ENCODE measurements at regions not wholly inside any gene's neighbourhood (a gene's known extent, or its start where the extent isn't known, plus 50 kb on each side); places are given as distances from the start of the nearest gene placed in this dataset.
"Not testable (repeated sequence)": the region's sequence is repeated elsewhere in the genome, so short reads cannot be mapped to it uniquely, and the experiment has no call there.

DNA sequence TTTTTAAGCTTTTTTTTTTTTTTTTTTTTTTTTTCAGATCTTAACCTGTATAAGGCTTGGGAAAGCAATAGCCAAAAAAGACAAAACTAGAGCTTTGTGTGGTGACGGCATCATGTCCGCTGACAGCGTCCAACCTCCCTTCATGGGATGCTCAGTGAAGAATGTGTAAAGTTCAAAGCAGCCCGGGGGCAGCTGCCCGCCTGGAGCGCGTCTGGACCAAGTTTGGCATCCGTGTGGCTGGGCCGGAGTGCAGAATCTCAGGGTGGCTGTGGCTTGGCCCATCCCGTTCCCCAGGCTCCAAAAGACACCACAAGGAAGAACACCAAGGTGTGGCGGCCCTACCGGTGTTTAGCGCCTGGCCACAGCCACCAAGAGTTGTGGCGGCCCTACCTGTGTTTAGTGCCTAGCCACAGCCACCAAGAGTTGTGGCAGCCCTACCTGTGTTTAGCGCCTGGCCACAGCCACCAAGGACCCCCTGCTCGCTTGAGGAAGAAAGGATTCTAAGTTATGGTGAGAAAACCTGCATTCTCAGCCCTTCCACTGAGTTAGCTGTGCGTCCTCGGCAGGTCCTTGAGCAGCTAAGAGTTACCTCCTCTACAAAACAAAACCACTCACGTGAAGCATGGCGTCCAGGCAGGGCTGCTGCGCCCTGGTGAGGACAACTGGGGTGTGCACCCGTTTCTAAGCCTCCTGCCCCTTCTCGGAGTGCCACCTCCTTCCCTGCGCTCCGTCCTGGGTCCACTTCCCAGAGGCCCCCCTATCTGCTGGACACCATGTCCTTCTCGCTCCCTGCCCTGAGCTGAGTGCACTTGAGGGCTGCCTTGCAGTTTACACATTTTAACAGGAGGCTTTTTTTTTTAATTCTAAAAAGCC is 103.6 kb upstream of the SALL3 start:
- no peak for DNase-seq

- no peak for DNase-seq
These were observed 102.8 kb upstream of the SALL3 start for GRCh38 chr18:78876868-78877267.

GRCh38 chr18:78878335-78878734 is 101.3 kb upstream of the SALL3 start:
- DNase-seq, result no peak

GRCh38 chr18:78879072-78879883 is 100.3 kb upstream of the SALL3 start:
- not testable (repeated sequence) for DNase-seq

DNA sequence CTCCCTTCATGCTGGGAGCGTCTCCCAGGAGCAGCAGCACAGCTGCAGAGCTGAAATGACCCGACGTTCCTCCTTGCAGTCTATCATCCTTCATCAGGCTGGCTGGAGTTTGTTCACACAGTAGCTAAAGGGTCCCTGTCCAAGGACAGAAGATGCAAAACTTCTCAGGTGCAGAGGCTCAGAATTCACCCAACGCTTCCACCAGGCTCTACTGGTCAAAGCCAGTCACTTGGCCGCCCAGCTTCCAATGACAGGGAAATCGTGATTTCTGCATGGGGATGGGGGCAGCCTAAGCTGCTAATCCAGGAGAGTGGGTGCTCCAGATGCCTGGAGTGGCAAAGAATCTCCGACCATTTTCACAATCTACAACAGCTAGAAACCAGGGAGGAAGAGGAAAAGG is 97.0 kb upstream of the SALL3 start:
- no peak for DNase-seq

- no peak for DNase-seq
These were observed 96.1 kb upstream of the SALL3 start for GRCh38 chr18:78883501-78883900.

GRCh38 chr18:78884502-78884901 is 95.1 kb upstream of the SALL3 start:
- no peak for DNase-seq

DNA sequence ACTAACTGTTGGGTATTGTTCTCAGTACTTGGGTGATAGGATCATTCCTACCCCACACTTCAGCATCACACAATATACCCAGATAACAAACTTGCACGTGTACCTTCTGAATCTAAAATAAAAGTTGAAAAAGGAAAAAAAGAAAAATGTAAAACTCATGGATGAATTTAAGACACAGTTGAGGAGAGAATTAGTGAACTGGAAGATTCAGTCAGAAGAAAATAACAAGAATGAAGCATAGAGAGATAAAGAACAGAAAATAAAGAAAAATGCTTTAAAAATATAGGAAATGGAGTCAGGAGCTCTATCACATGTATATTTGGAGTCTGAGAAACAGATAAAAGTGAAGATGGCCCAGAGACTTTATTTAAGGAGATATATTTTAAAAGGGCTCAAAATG is 90.4 kb upstream of the SALL3 start:
- DNase-seq, result no peak

DNA sequence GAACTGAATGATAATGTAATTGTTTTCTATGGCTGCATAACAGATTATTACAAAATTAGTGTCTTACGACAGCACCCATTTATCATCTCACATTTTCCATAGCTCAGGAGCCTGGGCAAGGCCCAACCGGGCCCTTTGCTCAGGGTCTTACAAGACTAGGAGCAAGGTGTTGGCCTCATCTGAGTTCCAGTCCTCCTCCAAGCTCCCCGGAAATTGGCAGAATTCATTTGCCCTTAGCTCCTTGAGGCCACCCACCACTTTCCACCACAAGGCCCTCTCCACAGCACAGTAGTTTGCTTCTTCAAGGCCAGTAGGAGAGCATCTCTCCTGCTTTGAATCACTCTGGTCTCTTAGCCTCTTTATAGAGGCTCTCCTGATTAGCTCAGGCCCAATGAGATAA is 89.2 kb upstream of the SALL3 start:
- no peak for DNase-seq

- DNase-seq, result no peak
These were observed 88.3 kb upstream of the SALL3 start for GRCh38 chr18:78891185-78891762.

- no peak for DNase-seq
These were observed 87.4 kb upstream of the SALL3 start for GRCh38 chr18:78892177-78892576.

- no peak for DNase-seq
These were observed 86.9 kb upstream of the SALL3 start for GRCh38 chr18:78892721-78893120.

- DNase-seq, result no peak
These were observed 86.2 kb upstream of the SALL3 start for GRCh38 chr18:78893281-78894032.

DNA sequence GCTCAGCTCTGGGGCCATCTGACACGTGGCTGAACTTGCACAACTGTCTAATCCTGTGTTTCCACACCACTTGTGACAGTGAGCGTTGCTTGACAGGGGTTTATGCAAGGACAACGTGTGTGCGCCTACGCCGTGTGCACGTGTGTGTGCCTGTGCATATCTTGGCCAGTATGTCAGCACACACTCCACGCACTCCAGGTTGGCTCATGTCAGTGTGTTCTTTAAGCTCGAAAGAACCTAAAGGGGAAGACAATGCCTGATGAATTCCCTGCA is 85.6 kb upstream of the SALL3 start:
- DNase-seq, result no peak

DNA sequence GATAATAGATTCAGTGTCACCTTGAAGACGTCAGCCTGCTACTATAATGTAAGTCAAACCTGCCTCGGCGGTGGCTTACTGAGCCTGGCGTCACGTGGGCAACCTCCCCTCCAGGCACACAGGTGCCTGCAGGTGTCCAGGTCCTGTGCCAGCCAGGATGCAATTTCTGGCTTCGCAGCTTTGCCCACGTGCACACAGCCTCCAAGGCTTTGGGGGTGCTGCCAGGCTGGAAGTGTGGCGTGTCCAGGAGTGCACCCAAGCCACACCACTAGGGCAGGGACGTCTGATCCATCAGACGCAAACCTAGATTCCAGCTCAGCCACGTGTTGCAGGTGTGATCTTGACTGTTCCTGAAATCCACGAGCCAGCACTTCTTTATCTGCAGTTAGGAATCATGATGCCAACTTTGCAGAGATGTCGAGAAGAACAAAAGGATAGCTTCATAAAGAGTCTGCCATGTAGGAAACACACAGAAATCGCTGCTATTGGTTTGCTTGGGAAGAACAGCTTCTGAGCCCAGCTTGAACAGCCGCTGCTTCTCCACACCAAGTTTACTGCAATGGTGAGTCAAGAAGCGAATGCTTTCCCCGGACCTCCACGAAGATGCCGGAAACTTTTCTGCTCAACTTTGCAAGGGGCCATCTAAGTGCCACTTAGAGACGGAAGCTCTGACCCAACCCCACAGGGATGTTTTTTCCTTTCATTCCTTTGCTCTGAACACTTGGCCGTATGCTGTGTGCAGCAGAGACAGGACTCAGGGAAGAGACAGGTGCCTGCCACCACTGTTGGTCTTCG is 84.2 kb upstream of the SALL3 start:
- DNase-seq, result no peak

DNA sequence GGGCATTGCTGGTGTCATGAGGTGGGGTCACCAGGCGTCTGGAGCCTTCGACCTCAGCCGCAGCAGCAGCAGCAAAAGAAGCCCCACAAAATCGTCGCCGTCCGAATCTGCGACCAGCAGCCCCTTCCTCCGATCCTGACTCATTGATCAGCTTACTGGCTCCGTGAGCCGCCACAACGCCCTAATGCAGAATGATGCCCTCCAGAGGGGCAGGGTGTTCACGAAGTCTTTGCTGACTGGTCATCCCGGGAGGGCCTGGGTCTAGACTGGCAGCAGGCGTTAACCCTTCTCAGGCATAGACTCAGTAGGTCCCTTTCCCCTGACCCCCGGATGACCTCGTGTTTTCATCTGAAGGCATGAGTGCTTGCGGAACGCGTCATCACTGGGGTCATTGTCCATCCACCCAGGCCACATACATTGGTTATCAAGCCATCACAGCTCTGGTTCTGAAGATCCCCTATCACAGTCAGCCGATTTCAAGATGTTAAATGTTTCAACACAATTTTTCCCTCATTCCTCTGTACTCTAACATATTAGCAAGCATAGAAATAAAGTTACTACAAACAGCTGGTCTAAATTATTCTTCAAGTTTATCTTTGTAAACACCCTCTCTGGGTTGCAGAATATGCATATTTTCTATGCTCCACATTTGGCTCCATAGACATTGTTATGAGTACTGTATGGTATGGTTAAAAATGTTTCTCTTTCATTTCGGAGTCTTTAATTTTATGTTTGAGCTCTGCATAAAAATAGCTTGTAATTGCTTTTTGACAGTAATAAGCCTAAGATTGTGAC is 83.3 kb upstream of the SALL3 start:
- DNase-seq, result no peak

DNA sequence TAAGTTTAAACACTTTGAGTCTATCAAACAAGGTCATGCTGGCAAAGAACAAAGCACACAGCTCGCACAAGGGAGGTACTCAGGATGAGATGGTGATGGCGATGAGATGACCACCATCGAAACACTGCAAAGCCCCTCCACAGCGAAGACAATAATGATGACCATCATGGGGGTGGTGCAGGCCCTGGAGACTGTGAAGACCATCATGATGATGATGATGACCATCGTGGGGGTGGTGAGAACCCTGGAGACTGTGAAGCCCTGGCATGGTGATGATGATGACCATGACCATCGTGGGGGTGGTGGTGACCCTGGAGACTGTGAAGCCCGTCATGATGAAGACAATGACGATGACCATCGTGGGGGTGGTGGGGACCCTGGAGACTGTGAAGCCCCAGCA is 81.6 kb upstream of the SALL3 start:
- no peak for DNase-seq

- DNase-seq, result no peak
These were observed 81.0 kb upstream of the SALL3 start for GRCh38 chr18:78898635-78899034.

GRCh38 chr18:78899241-78899640 is 80.4 kb upstream of the SALL3 start:
- DNase-seq, result no peak

DNA sequence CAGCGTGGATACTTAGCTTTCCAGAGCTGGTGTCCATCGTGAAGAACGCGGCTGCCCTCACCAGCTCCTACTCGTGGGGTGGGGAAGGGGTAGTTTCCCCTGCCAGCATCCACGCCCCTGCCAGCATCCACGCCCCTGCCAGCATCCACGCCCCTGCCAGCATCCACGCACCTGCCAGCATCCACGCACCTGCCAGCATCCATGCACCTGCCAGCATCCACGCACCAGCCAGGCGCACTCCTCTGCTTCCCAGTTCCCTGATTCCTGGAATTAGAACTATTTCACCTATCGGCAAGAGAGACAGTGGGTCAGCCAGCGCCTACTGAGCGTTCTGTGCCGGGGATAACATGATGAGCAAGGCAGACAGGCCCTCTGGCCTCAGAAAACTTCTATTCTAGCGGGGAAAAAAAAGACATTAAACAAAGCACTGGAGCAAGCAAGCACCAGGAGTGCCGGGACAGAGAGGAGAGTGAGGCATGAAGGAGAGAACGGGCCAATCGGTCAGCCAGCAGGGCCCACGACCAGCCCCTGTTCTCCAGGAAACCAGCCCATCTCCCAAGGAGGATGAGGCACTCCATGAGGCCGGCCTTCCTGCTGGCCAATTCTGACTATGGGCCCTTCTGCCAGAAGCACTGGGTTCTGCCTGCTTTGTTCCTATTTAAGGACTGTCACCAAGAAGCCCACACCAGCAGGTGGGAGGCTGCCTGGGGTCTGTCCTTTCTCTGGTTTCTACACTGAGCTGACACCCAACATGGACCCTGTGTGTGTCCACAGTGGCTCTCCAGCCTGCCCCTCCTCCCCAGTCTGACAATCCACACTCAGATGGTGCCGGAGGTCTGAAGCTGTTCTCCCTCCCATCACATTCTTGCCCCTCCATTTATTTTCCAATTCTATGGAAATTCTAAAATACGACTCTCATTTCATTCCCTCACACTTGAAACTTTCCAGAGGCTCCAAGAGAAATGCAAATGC is 78.4 kb upstream of the SALL3 start:
- DNase-seq, result no peak
